GM12878 (cell line): ENCODE measurements at regions not wholly inside any gene's neighbourhood (a gene's known extent, or its start where the extent isn't known, plus 50 kb on each side); places are given as distances from the start of the nearest gene placed in this dataset.

Experiments
- E2F4 ChIP-seq: IDR thresholded peaks from 2 replicates; pipeline ENCODE4 v1.6.1; 2012; ENCODE audit warnings: low read depth, low read length, improper control_type of control experiment
- EP300 ChIP-seq, 2 experiments: fragments of 150-350 bp in 1 of 2; IDR thresholded peaks; 2 replicates each; pipeline ENCODE4 v1.6.1; 2011 to 2012; ENCODE audit warnings: low read depth in 2 of 2, low read length in 2 of 2, borderline replicate concordance in 1 of 2, improper control_type of control experiment in 1 of 2, inconsistent platforms in 1 of 2; ENCODE audit not compliant: control insufficient read depth in 1 of 2
- PAX8 ChIP-seq: fragments of 450-650 bp; IDR thresholded peaks from 2 replicates; pipeline ENCODE4 v1.6.1; 2017; ENCODE audit warnings: mild to moderate bottlenecking, moderate library complexity
- RB1 ChIP-seq: fragments of 450-650 bp; formaldehyde crosslinking; IDR thresholded peaks from 2 replicates; pipeline ENCODE4 v1.6.1; 2017; ENCODE audit warnings: mild to moderate bottlenecking, borderline replicate concordance
- SRF ChIP-seq, 2 experiments: IDR thresholded peaks; 2 replicates each; pipeline ENCODE4 v1.6.1; 2011; ENCODE audit warnings: low read depth in 2 of 2, low read length in 2 of 2, mild to moderate bottlenecking in 1 of 2, moderate library complexity in 1 of 2
- STAT1 ChIP-seq: fragments of 450-650 bp; conservative IDR thresholded peaks from 2 replicates; pipeline ENCODE4 v1.6.1; 2014; ENCODE audit warnings: antibody characterized with exemption, mild to moderate bottlenecking
- TAF1 ChIP-seq: IDR thresholded peaks from 2 replicates; pipeline ENCODE4 v1.6.1; 2011; ENCODE audit warnings: mild to moderate bottlenecking, low read depth, low read length, borderline replicate concordance
- TBL1XR1 ChIP-seq: IDR thresholded peaks from 2 replicates; pipeline ENCODE4 v1.6.1; 2012; ENCODE audit warnings: low read depth, low read length, improper control_type of control experiment
- ZBTB33 ChIP-seq: fragments of 450-650 bp; IDR thresholded peaks from 2 replicates; pipeline ENCODE4 v1.6.1; 2017; ENCODE audit warnings: mild to moderate bottlenecking
- ZNF622 ChIP-seq: fragments of 450-650 bp; IDR thresholded peaks from 2 replicates; pipeline ENCODE4 v1.6.1; 2017; ENCODE audit warnings: mild to moderate bottlenecking, inconsistent platforms

GRCh38 chr6:164807125-164807524 lies 502.3 kb downstream of the C6orf118 start (continued):
- TF ChIP-seq E2F4 (no peak), PAX8 (no peak), EP300 (IDR thresholded peaks at IDR 0.05; ENCODE audit: borderline replicate concordance in 1 of 2, control insufficient read depth in 1 of 2, low read depth in 2 of 2, low read length in 2 of 2) (no peak), TBL1XR1 (no peak), STAT1 (no peak), ZNF622 (no peak), SRF (IDR thresholded peaks at IDR 0.05; ENCODE audit: low read depth in 2 of 2, low read length in 2 of 2) (no peak), TAF1 (no peak), RB1 (no peak), ZBTB33 (no peak)
